ENCODE measurements at regions not wholly inside any gene's neighbourhood (a gene's known extent, or its start where the extent isn't known, plus 50 kb on each side); places are given as distances from the start of the nearest gene placed in this dataset.

DNA sequence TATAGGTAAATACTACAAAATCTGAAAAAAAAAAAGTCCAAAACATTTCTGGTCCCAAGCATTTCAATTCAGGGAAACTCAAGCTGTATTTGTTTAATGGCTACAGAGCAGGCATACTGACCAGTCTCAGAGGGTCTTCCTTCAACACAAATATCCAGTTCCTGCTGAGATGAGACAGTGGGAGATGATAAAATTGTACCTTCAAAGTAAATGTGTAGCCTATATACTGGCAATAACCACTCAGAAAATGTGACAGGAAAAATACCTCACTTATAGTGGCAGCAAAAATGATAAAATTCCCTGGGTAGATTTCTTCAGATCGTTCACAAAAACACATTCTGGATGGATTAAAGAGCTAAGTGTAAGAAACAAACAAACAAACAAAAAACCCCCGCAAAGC is 102.0 kb upstream of the FUT8 start:
- no peak for TF ChIP-seq POLR2A (IDR thresholded peaks at IDR 0.05; ENCODE audit: extremely low read depth, insufficient read length)
- TF ChIP-seq, protein P1, sequence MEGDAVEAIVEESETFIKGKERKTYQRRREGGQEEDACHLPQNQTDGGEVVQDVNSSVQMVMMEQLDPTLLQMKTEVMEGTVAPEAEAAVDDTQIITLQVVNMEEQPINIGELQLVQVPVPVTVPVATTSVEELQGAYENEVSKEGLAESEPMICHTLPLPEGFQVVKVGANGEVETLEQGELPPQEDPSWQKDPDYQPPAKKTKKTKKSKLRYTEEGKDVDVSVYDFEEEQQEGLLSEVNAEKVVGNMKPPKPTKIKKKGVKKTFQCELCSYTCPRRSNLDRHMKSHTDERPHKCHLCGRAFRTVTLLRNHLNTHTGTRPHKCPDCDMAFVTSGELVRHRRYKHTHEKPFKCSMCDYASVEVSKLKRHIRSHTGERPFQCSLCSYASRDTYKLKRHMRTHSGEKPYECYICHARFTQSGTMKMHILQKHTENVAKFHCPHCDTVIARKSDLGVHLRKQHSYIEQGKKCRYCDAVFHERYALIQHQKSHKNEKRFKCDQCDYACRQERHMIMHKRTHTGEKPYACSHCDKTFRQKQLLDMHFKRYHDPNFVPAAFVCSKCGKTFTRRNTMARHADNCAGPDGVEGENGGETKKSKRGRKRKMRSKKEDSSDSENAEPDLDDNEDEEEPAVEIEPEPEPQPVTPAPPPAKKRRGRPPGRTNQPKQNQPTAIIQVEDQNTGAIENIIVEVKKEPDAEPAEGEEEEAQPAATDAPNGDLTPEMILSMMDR (IDR thresholded peaks at IDR 0.05; ENCODE audit: low read depth, low read length): no peak
- TF ChIP-seq, protein P2, sequence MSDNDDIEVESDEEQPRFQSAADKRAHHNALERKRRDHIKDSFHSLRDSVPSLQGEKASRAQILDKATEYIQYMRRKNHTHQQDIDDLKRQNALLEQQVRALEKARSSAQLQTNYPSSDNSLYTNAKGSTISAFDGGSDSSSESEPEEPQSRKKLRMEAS (IDR thresholded peaks at IDR 0.05; ENCODE audit: low read depth, low read length): no peak

All from NB4 (cell line).